ENCODE measurements at regions not wholly inside any gene's neighbourhood (a gene's known extent, or its start where the extent isn't known, plus 50 kb on each side); places are given as distances from the start of the nearest gene placed in this dataset.

- TF ChIP-seq CTCF (IDR thresholded peaks at IDR 0.05; ENCODE audit: poor library complexity) (no peak), EZH2 (IDR thresholded peaks at IDR 0.05; ENCODE audit: borderline replicate concordance) (no peak), EZH2phosphoT487 (IDR thresholded peaks at IDR 0.05; ENCODE audit: low read depth, severe bottlenecking, unreplicated experiment) (no peak)
Measured at GRCh38 chr18:68462148-68462547, 252.8 kb downstream of the TMX3 start.

All from hepatocyte (in vitro differentiated cells).